Neural progenitor cell (in vitro differentiated cells): ENCODE measurements at regions not wholly inside any gene's neighbourhood (a gene's known extent, or its start where the extent isn't known, plus 50 kb on each side); places are given as distances from the start of the nearest gene placed in this dataset.

ENCODE experiments used
- DNase-seq: peaks from one replicate; pipeline ENCODE4 v3.0.0-alpha.2; 2016; ENCODE audit warnings: low spot score
- H2AFZ ChIP-seq: fragments of 200-600 bp; sonication (generic); replicated peaks from 2 replicates; pipeline ENCODE4 v1.6.1; 2016; ENCODE audit warnings: antibody characterized with exemption
- H3F3A ChIP-seq: fragments of 200-600 bp; sonication (generic); 2 replicates; pipeline ENCODE4 v1.6.1; 2016; ENCODE audit warnings: antibody characterized with exemption, low read depth
- H3K27ac ChIP-seq: fragments of 200-600 bp; sonication (generic); 2 replicates; pipeline ENCODE4 v1.5.1; 2016; ENCODE audit warnings: mild to moderate bottlenecking
- H3K27me3 ChIP-seq: fragments of 200-600 bp; sonication (generic); 2 replicates; pipeline ENCODE4 v1.6.1; 2016; ENCODE audit warnings: mild to moderate bottlenecking, moderate library complexity
- H3K36me3 ChIP-seq: fragments of 200-600 bp; sonication (generic); 2 replicates; pipeline ENCODE4 v1.5.1; 2016
- H3K4me1 ChIP-seq: fragments of 200-600 bp; sonication (generic); 2 replicates; pipeline ENCODE4 v1.6.1; 2016; ENCODE audit warnings: mixed run types
- H3K4me2 ChIP-seq: fragments of 200-600 bp; sonication (generic); 2 replicates; pipeline ENCODE4 v1.6.1; 2016
- H3K4me3 ChIP-seq: fragments of 200-600 bp; sonication (generic); 2 replicates; pipeline ENCODE4 v1.5.1; 2016
- H3K79me2 ChIP-seq: fragments of 200-600 bp; sonication (generic); 2 replicates; pipeline ENCODE4 v1.6.1; 2016; ENCODE audit warnings: low read depth
- H3K9ac ChIP-seq: fragments of 200-600 bp; sonication (generic); 2 replicates; pipeline ENCODE4 v1.6.1; 2016
- H3K9me3 ChIP-seq: fragments of 200-600 bp; sonication (generic); 2 replicates; pipeline ENCODE4 v1.5.1; 2016; ENCODE audit warnings: low read depth
- H4K20me1 ChIP-seq: fragments of 200-600 bp; sonication (generic); 2 replicates; pipeline ENCODE4 v1.6.1; 2016; ENCODE audit warnings: low read depth
- H3K27ac Mint-ChIP-seq: 3 replicates; pipeline ENCODE4 v1.8.0; 2021; ENCODE audit warnings: mixed read lengths
- H3K27me3 Mint-ChIP-seq: 2 replicates; pipeline ENCODE4 v1.8.0; 2022; ENCODE audit warnings: low read depth, mild to moderate bottlenecking, inconsistent platforms, moderate library complexity, mixed read lengths; ENCODE audit not compliant: insufficient read depth
- H3K36me3 Mint-ChIP-seq: 3 replicates; pipeline ENCODE4 v1.8.0; 2021; ENCODE audit warnings: mixed read lengths
- H3K4me1 Mint-ChIP-seq: 3 replicates; pipeline ENCODE4 v1.8.0; 2021; ENCODE audit warnings: mixed read lengths
- H3K4me3 Mint-ChIP-seq: 3 replicates; pipeline ENCODE4 v1.8.0; 2021; ENCODE audit warnings: mild to moderate bottlenecking, moderate library complexity, mixed read lengths
- H3K9me3 Mint-ChIP-seq: 3 replicates; pipeline ENCODE4 v1.8.0; 2020; ENCODE audit warnings: mixed read lengths
- EZH2 ChIP-seq: fragments of 200-600 bp; sonication (generic); IDR thresholded peaks from 2 replicates; pipeline ENCODE4 v1.6.1; 2017; ENCODE audit warnings: antibody characterized with exemption, mild to moderate bottlenecking, moderate library complexity
- EZH2phosphoT487 ChIP-seq: fragments of 200-600 bp; sonication (generic); IDR thresholded peaks from 2 replicates; pipeline ENCODE4 v1.6.1; 2017; ENCODE audit warnings: antibody characterized with exemption
- TF ChIP-seq, protein P1 (sequence below): fragments of 200-600 bp; sonication (generic); IDR thresholded peaks from 2 replicates; pipeline ENCODE4 v1.5.1; 2017; ENCODE audit warnings: antibody characterized with exemption, mild to moderate bottlenecking

DNA sequence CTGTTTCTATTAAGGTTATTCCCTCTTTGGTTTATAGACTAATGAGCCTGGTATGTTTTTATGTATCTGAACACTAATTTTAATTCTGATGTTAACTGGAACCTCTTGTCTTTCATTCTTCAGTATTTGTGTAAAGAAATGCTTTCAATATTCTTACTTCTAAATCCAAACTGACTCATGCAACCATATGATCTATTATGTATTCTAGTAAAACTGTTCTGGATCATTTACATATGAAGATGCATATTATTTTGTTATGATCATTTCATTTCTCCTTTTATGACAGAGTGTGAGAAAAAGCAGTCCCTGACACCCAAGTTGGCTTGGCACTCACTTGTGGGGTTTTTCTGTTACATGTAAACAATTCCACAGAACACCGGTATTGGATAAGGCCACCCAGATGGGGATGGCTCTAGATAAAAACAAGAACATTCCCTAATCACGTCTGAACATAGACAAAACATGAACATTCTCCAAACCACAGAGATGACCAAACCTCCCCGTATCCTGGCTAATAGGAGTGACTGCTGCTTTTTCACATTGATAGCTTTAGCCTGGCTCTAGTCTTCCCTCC, 72.2 kb upstream of the EPHB3 start:
- TF ChIP-seq, protein P1, sequence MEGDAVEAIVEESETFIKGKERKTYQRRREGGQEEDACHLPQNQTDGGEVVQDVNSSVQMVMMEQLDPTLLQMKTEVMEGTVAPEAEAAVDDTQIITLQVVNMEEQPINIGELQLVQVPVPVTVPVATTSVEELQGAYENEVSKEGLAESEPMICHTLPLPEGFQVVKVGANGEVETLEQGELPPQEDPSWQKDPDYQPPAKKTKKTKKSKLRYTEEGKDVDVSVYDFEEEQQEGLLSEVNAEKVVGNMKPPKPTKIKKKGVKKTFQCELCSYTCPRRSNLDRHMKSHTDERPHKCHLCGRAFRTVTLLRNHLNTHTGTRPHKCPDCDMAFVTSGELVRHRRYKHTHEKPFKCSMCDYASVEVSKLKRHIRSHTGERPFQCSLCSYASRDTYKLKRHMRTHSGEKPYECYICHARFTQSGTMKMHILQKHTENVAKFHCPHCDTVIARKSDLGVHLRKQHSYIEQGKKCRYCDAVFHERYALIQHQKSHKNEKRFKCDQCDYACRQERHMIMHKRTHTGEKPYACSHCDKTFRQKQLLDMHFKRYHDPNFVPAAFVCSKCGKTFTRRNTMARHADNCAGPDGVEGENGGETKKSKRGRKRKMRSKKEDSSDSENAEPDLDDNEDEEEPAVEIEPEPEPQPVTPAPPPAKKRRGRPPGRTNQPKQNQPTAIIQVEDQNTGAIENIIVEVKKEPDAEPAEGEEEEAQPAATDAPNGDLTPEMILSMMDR = no peak
- no peak for TF ChIP-seq EZH2phosphoT487
- no peak for TF ChIP-seq EZH2
- H3F3A ChIP-seq = no peaks in the 10 kb centered on the region
- H3K36me3 ChIP-seq = no peaks in the 10 kb centered on the region
- H3K79me2 ChIP-seq = no peaks in the 10 kb centered on the region
- Mint-ChIP-seq H3K36me3 (no peaks in the 10 kb centered on the region), H3K4me1 (no peaks in the 10 kb centered on the region), H3K9me3 (peaks cover 8% of the 10 kb centered on the region), H3K4me3 (no peak overlapping the region), H3K27me3 (peaks cover 30% of the 10 kb centered on the region), H3K27ac (no peak overlapping the region)
- no peak overlapping the region for H2AFZ ChIP-seq
- no peak overlapping the region for H3K4me2 ChIP-seq
- H3K9me3 ChIP-seq = no peaks in the 10 kb centered on the region
- no peak overlapping the region for H3K4me3 ChIP-seq
- H4K20me1 ChIP-seq = no peaks in the 10 kb centered on the region
- H3K27me3 ChIP-seq = peaks cover 58% of the 10 kb centered on the region
- H3K9ac ChIP-seq = no peak overlapping the region
- DNase-seq = no peak
- H3K27ac ChIP-seq = no peak overlapping the region
- H3K4me1 ChIP-seq = no peaks in the 10 kb centered on the region

GRCh38 chr3:184491011-184491576, 70.5 kb upstream of the EPHB3 start:
- H3K4me1 Mint-ChIP-seq = no peaks in the 10 kb centered on the region
- Histone ChIP-seq H3K9ac (no peak overlapping the region), H3K27me3 (peaks cover 59% of the 10 kb centered on the region), H3K4me1 (no peaks in the 10 kb centered on the region), H3F3A (no peaks in the 10 kb centered on the region), H4K20me1 (no peaks in the 10 kb centered on the region), H3K4me3 (no peak overlapping the region), H3K36me3 (no peaks in the 10 kb centered on the region), H3K27ac (no peak overlapping the region), H3K79me2 (no peaks in the 10 kb centered on the region), H3K9me3 (no peaks in the 10 kb centered on the region), H3K4me2 (no peak overlapping the region), H2AFZ (peak overlapping the region; percentile 42)
- no peak overlapping the region for H3K27ac Mint-ChIP-seq
- no peaks in the 10 kb centered on the region for H3K36me3 Mint-ChIP-seq
- no peak for DNase-seq
- TF ChIP-seq, protein P1 = no peak
- peak; percentile 15 for TF ChIP-seq EZH2
- TF ChIP-seq EZH2phosphoT487 = peak; percentile 51
- H3K27me3 Mint-ChIP-seq = peaks cover 30% of the 10 kb centered on the region
- H3K9me3 Mint-ChIP-seq = peaks cover 11% of the 10 kb centered on the region
- no peak overlapping the region for H3K4me3 Mint-ChIP-seq

- Histone ChIP-seq H3K36me3 (no peaks in the 10 kb centered on the region), H3K4me3 (no peak overlapping the region), H3K4me2 (peak overlapping the region; percentile 18), H3F3A (no peaks in the 10 kb centered on the region), H3K27me3 (peaks cover 59% of the 10 kb centered on the region), H2AFZ (peak overlapping the region; percentile 42), H3K9ac (no peak overlapping the region), H4K20me1 (no peaks in the 10 kb centered on the region), H3K79me2 (no peaks in the 10 kb centered on the region), H3K27ac (no peak overlapping the region), H3K4me1 (no peaks in the 10 kb centered on the region), H3K9me3 (no peaks in the 10 kb centered on the region)
- no peak for DNase-seq
- Mint-ChIP-seq H3K27ac (no peak overlapping the region), H3K36me3 (no peaks in the 10 kb centered on the region), H3K4me1 (no peaks in the 10 kb centered on the region), H3K4me3 (peak overlapping the region; percentile 57), H3K9me3 (peaks cover 11% of the 10 kb centered on the region), H3K27me3 (peaks cover 34% of the 10 kb centered on the region)
- TF ChIP-seq EZH2 (no peak), EZH2phosphoT487 (no peak)
- TF ChIP-seq, protein P1 = no peak
Measured at GRCh38 chr3:184491867-184492615, 69.5 kb upstream of the EPHB3 start.
